PC-9 (cell line): ENCODE measurements at regions not wholly inside any gene's neighbourhood (a gene's known extent, or its start where the extent isn't known, plus 50 kb on each side); places are given as distances from the start of the nearest gene placed in this dataset.

Experiments
- CTCF ChIP-seq: fragments of 200-600 bp; sonication (generic); conservative IDR thresholded peaks from 2 replicates; pipeline ENCODE4 v1.6.1; 2017; ENCODE audit warnings: mixed run types, antibody characterized with exemption, mild to moderate bottlenecking, moderate library complexity
- EZH2 ChIP-seq: fragments of 200-600 bp; sonication (generic); IDR thresholded peaks from 2 replicates; pipeline ENCODE4 v1.8.0; 2017; ENCODE audit warnings: antibody characterized with exemption, low read depth

GRCh38 chr19:31976775-31977536, 368.5 kb upstream of the ZNF507 start:
- TF ChIP-seq CTCF (no peak), EZH2 (no peak)
